Muscle layer of duodenum (tissue), 2 donors: ENCODE measurements at regions not wholly inside any gene's neighbourhood (a gene's known extent, or its start where the extent isn't known, plus 50 kb on each side); places are given as distances from the start of the nearest gene placed in this dataset.
"Not testable (repeated sequence)": the region's sequence is repeated elsewhere in the genome, so short reads cannot be mapped to it uniquely, and the experiment has no call there.

ENCODE experiments used
- H3K27ac ChIP-seq: one replicate; pipeline ENCODE4 v1.7.0; 2013; ENCODE audit warnings: mild to moderate bottlenecking, low read length
- H3K27me3 ChIP-seq: one replicate; pipeline ENCODE4 v1.7.0; 2013; ENCODE audit warnings: low read depth, mild to moderate bottlenecking, control low read depth, low read length
- H3K36me3 ChIP-seq, 2 donors: one replicate each; pipeline ENCODE4 v1.7.0; 2013; ENCODE audit warnings: low read length in 2 of 2, control low read depth in 1 of 2, mild to moderate bottlenecking in 1 of 2; ENCODE audit not compliant: insufficient read depth in 2 of 2, control insufficient read depth in 1 of 2
- H3K4me1 ChIP-seq, 2 donors: one replicate each; pipeline ENCODE4 v1.7.0; 2013; ENCODE audit warnings: low read length in 2 of 2, mild to moderate bottlenecking in 2 of 2, control low read depth in 1 of 2, moderate library complexity in 1 of 2; ENCODE audit not compliant: insufficient read depth in 2 of 2, control insufficient read depth in 1 of 2
- H3K4me3 ChIP-seq, 2 donors: one replicate each; pipeline ENCODE4 v1.7.0; 2013; ENCODE audit warnings: low read length in 2 of 2, low read depth in 1 of 2, mild to moderate bottlenecking in 1 of 2
- H3K9me3 ChIP-seq, 2 donors: one replicate each; pipeline ENCODE4 v1.7.0; 2013; ENCODE audit warnings: low read length in 2 of 2, control low read depth in 1 of 2, mild to moderate bottlenecking in 1 of 2; ENCODE audit not compliant: control insufficient read depth in 1 of 2
- donor health status: healthy.

GRCh38 chr10:64846700-64847099, 1325.5 kb downstream of the REEP3 start:
- Histone ChIP-seq H3K36me3 (no peaks in the 10 kb centered on the region), H3K27ac (no peak overlapping the region), H3K4me1 (peaks cover 0 to 3% of the 10 kb centered on the region in 2 donors), H3K4me3 (no peak overlapping the region), H3K9me3 (no peaks in the 10 kb centered on the region), H3K27me3 (no peaks in the 10 kb centered on the region)

DNA sequence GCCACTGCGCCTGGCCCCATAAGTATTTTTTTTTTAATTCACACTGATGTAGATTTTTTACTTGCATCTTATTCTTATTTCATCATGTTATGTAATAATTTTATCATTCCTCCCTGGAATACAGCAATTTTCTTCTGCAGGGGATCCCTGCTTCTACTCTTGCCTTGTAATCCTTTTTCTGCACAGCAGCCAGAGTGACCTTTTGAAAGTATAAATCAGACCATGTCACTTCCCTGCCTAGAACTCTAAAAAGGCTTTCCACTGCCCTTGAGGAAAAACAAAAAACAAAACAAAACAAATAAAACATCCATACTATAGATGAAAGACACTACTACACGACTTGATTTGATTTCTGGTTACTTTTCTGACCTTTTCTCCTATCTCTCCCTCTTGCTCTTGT, 1334.7 kb downstream of the REEP3 start:
- no peak overlapping the region for H3K27ac ChIP-seq
- H3K9me3 ChIP-seq: no peaks in the 10 kb centered on the region
- H3K27me3 ChIP-seq: no peaks in the 10 kb centered on the region
- no peaks in the 10 kb centered on the region for H3K4me1 ChIP-seq
- no peak overlapping the region for H3K4me3 ChIP-seq
- no peaks in the 10 kb centered on the region for H3K36me3 ChIP-seq

GRCh38 chr10:64859911-64860310, 1338.7 kb downstream of the REEP3 start:
- Histone ChIP-seq H3K4me1 (no peaks in the 10 kb centered on the region), H3K27me3 (no peaks in the 10 kb centered on the region), H3K4me3 (no peak overlapping the region), H3K9me3 (no peaks in the 10 kb centered on the region), H3K27ac (no peak overlapping the region), H3K36me3 (no peaks in the 10 kb centered on the region)

- Histone ChIP-seq H3K27ac (no peak overlapping the region), H3K27me3 (no peaks in the 10 kb centered on the region), H3K4me3 (no peak overlapping the region), H3K36me3 (no peaks in the 10 kb centered on the region), H3K9me3 (no peaks in the 10 kb centered on the region), H3K4me1 (peaks cover 0 to 2% of the 10 kb centered on the region in 2 donors)
These were observed 1342.6 kb downstream of the REEP3 start for GRCh38 chr10:64863836-64864235.

DNA sequence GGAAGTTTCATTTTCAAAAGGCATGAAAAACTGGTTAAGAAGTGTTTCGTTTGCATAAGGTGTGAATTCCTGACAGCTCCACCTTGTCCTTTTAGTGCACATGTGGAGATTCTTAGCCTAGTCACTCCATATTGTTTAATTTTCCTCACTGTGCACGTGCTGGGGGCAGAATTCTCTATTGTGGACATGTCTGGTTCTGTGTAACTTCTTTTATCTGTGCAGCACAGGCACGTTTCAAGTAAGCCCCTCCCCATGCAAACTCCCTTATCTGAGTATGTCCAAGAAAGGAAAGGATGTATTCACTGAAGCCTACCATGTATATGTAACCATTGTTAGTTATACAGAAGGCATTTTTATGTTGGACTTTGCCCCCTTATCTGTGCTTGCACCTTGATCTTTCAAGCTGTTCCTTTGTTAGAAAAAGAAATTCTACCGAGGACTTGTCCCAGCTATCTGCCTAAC, 1346.3 kb downstream of the REEP3 start:
- Histone ChIP-seq H3K27me3 (no peaks in the 10 kb centered on the region), H3K9me3 (no peaks in the 10 kb centered on the region), H3K4me3 (no peak overlapping the region), H3K27ac (no peak overlapping the region), H3K36me3 (no peaks in the 10 kb centered on the region), H3K4me1 (peaks cover 0 to 2% of the 10 kb centered on the region in 2 donors)

GRCh38 chr10:64873088-64873487, 1351.9 kb downstream of the REEP3 start:
- Histone ChIP-seq H3K4me3 (no peak overlapping the region), H3K9me3 (no peaks in the 10 kb centered on the region), H3K4me1 (no peaks in the 10 kb centered on the region), H3K27ac (no peak overlapping the region), H3K36me3 (no peaks in the 10 kb centered on the region), H3K27me3 (no peaks in the 10 kb centered on the region)

GRCh38 chr10:64873959-64874358, 1352.8 kb downstream of the REEP3 start:
- H3K4me3 ChIP-seq: no peak overlapping the region
- no peaks in the 10 kb centered on the region for H3K36me3 ChIP-seq
- no peaks in the 10 kb centered on the region for H3K27me3 ChIP-seq
- H3K4me1 ChIP-seq: no peaks in the 10 kb centered on the region
- no peaks in the 10 kb centered on the region for H3K9me3 ChIP-seq
- H3K27ac ChIP-seq: no peak overlapping the region

DNA sequence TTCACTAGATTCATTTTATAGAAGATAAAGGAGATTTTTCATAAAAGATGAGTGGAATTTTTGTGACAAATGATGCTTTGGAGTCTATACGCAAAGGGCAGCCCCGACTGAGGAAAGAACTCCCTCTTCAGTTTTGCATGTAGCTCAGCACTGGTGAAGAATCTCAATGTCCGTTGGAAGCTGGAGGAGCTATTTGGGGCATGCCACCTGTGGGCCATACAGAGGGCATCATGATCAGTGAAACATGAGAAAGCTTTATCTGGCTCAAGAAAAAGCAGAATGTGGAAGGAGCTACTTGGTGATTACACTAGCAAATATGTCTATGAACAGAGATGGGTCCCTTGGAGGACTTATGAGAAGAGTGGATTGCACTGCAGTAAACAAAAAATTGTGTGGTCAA, 1359.3 kb downstream of the REEP3 start:
- Histone ChIP-seq H3K27me3 (no peaks in the 10 kb centered on the region), H3K27ac (no peak overlapping the region), H3K4me1 (no peaks in the 10 kb centered on the region)

DNA sequence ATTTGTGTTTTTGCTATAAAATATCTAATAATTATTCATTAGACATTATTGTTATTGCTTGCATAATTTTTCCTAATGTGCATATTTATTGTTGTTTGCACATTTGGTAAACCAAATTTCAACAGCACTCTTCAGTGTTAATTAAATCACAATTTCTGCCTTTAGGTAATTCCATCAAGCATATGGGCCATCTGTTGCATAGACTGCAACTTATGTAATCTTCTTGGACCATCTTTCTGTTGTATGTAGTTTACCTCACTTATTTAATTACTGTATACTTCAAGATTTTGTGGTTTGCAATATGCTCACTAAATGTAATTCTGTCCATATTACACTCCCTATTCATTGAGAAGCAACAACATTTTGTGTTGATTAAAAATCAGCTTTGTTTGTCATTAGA, 1360.1 kb downstream of the REEP3 start:
- Histone ChIP-seq H3K27me3 (no peaks in the 10 kb centered on the region), H3K4me1 (no peaks in the 10 kb centered on the region), H3K9me3 (no peaks in the 10 kb centered on the region), H3K4me3 (no peak overlapping the region), H3K36me3 (no peaks in the 10 kb centered on the region), H3K27ac (no peak overlapping the region)

More for the DNA sequence above, 1359.3 kb downstream of the REEP3 start:
- no peaks in the 10 kb centered on the region for H3K9me3 ChIP-seq
- no peak overlapping the region for H3K4me3 ChIP-seq
- H3K36me3 ChIP-seq: no peaks in the 10 kb centered on the region

DNA sequence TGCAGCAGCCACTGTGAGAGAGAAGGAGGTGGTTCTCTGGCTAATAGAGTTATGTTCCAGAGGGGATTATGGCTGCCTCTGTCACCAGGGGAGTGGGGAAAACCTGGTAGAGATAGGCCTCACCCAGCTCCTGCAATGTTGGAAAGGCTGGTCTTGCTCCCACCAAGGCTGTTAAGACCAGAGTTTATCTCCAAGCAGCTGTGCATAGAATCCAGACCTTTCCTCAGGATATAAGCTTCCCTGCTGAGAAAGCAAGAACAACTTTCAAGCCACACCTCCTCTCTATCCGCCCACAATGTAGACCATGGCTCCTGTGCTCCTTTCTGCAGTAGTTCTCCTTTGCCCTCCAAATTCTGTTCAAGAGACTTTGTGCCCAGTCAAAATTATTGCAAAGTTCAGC, 1375.4 kb downstream of the REEP3 start:
- Histone ChIP-seq H3K4me1 (no peaks in the 10 kb centered on the region), H3K27me3 (no peaks in the 10 kb centered on the region), H3K4me3 (no peak overlapping the region), H3K9me3 (peaks cover 0 to 12% of the 10 kb centered on the region in 2 donors), H3K36me3 (no peaks in the 10 kb centered on the region), H3K27ac (no peak overlapping the region)

DNA sequence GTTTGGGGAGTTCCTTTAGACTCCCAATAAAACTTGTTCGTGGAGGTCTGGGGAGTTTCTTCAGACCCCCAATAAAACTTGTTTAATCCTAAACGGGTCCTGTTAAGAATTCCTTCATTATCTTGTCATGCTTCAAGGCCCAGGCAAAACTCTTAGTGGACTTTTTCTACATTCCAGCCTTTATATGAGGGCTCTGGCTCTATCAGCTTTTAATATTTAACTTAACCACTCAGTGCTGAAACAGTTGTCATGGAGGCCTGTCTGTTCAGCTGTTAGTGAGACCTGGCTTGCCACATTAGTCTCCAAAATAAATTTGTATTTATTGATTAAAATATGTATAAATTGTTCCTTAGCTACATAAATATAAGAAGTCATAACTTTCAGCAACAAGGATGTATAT, 1385.1 kb downstream of the REEP3 start:
- not testable (repeated sequence) for H3K27ac ChIP-seq, H3K4me1 ChIP-seq, H3K27me3 ChIP-seq, H3K36me3 ChIP-seq, H3K9me3 ChIP-seq, H3K4me3 ChIP-seq

GRCh38 chr10:64924306-64924705, 1403.1 kb downstream of the REEP3 start:
- not testable (repeated sequence) for H3K4me1 ChIP-seq, H3K36me3 ChIP-seq, H3K4me3 ChIP-seq, H3K27ac ChIP-seq, H3K9me3 ChIP-seq, H3K27me3 ChIP-seq
